KMS-11 (cell line): ENCODE measurements at regions not wholly inside any gene's neighbourhood (a gene's known extent, or its start where the extent isn't known, plus 50 kb on each side); places are given as distances from the start of the nearest gene placed in this dataset.
A peak's percentile ranks its signal among the peaks of the same experiment; 100 is the strongest.

ENCODE experiments used
- H2AFZ ChIP-seq: fragments of 200-600 bp; sonication (generic); 2 replicates; pipeline ENCODE4 v1.6.1; 2016; ENCODE audit warnings: antibody characterized with exemption, mixed run types, low read depth
- H3K27ac ChIP-seq: fragments of 200-600 bp; sonication (generic); 2 replicates; pipeline ENCODE4 v1.6.1; 2016; ENCODE audit warnings: mild to moderate bottlenecking, mixed run types
- H3K27me3 ChIP-seq: fragments of 200-600 bp; sonication (generic); 2 replicates; pipeline ENCODE4 v1.6.1; 2017; ENCODE audit warnings: mild to moderate bottlenecking, low read depth, mixed run types, moderate library complexity; ENCODE audit not compliant: insufficient read depth
- H3K36me3 ChIP-seq: fragments of 200-600 bp; sonication (generic); 2 replicates; pipeline ENCODE4 v1.6.1; 2017; ENCODE audit warnings: mild to moderate bottlenecking, mixed run types; ENCODE audit not compliant: insufficient read depth
- H3K4me1 ChIP-seq: fragments of 200-600 bp; sonication (generic); 2 replicates; pipeline ENCODE4 v1.6.1; 2016; ENCODE audit warnings: mild to moderate bottlenecking, low read depth, mixed run types; ENCODE audit not compliant: poor library complexity, severe bottlenecking
- H3K4me2 ChIP-seq: fragments of 200-600 bp; sonication (generic); 2 replicates; pipeline ENCODE4 v1.7.0; 2016; ENCODE audit warnings: mild to moderate bottlenecking, mixed run types
- H3K4me3 ChIP-seq: fragments of 200-600 bp; sonication (generic); IDR thresholded peaks from 2 replicates; pipeline ENCODE4 v1.6.1; 2017; ENCODE audit warnings: low read depth, low read length, mixed read lengths; ENCODE audit not compliant: insufficient read depth
- H3K79me2 ChIP-seq: fragments of 200-600 bp; sonication (generic); 2 replicates; pipeline ENCODE4 v1.6.1; 2016; ENCODE audit warnings: low read depth, mixed run types; ENCODE audit not compliant: insufficient read depth
- H3K9ac ChIP-seq: fragments of 200-600 bp; sonication (generic); 2 replicates; pipeline ENCODE4 v1.6.1; 2016; ENCODE audit warnings: mild to moderate bottlenecking, mixed run types
- H4K20me1 ChIP-seq: fragments of 200-600 bp; sonication (generic); 2 replicates; pipeline ENCODE4 v1.6.1; 2016; ENCODE audit warnings: mild to moderate bottlenecking, mixed run types; ENCODE audit not compliant: insufficient read depth
- TF ChIP-seq, protein P1 (sequence below): fragments of 200-600 bp; sonication (generic); conservative IDR thresholded peaks from 2 replicates; pipeline ENCODE4 v1.6.1; 2017; ENCODE audit warnings: low read depth, mild to moderate bottlenecking, antibody characterized with exemption, low read length, moderate library complexity, mixed read lengths

- H2AFZ ChIP-seq = peak overlapping the region; percentile 66
- peak overlapping the region; percentile 39; the same call in 1 of the 2 replicates for H3K9ac ChIP-seq
- TF ChIP-seq, protein P1, sequence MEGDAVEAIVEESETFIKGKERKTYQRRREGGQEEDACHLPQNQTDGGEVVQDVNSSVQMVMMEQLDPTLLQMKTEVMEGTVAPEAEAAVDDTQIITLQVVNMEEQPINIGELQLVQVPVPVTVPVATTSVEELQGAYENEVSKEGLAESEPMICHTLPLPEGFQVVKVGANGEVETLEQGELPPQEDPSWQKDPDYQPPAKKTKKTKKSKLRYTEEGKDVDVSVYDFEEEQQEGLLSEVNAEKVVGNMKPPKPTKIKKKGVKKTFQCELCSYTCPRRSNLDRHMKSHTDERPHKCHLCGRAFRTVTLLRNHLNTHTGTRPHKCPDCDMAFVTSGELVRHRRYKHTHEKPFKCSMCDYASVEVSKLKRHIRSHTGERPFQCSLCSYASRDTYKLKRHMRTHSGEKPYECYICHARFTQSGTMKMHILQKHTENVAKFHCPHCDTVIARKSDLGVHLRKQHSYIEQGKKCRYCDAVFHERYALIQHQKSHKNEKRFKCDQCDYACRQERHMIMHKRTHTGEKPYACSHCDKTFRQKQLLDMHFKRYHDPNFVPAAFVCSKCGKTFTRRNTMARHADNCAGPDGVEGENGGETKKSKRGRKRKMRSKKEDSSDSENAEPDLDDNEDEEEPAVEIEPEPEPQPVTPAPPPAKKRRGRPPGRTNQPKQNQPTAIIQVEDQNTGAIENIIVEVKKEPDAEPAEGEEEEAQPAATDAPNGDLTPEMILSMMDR = no peak
- no peaks in the 10 kb centered on the region for H3K79me2 ChIP-seq
- peak overlapping the region; percentile 70 for H3K27ac ChIP-seq
- no peaks in the 10 kb centered on the region for H3K36me3 ChIP-seq
- no peak overlapping the region for H3K4me3 ChIP-seq
- H3K4me1 ChIP-seq = peaks cover 28% of the 10 kb centered on the region
- H4K20me1 ChIP-seq = no peaks in the 10 kb centered on the region
- H3K4me2 ChIP-seq = peak overlapping the region; percentile 63
- H3K27me3 ChIP-seq = no peaks in the 10 kb centered on the region
These were observed 351.1 kb downstream of the BUD13 start for GRCh38 chr11:116421529-116422185.

DNA sequence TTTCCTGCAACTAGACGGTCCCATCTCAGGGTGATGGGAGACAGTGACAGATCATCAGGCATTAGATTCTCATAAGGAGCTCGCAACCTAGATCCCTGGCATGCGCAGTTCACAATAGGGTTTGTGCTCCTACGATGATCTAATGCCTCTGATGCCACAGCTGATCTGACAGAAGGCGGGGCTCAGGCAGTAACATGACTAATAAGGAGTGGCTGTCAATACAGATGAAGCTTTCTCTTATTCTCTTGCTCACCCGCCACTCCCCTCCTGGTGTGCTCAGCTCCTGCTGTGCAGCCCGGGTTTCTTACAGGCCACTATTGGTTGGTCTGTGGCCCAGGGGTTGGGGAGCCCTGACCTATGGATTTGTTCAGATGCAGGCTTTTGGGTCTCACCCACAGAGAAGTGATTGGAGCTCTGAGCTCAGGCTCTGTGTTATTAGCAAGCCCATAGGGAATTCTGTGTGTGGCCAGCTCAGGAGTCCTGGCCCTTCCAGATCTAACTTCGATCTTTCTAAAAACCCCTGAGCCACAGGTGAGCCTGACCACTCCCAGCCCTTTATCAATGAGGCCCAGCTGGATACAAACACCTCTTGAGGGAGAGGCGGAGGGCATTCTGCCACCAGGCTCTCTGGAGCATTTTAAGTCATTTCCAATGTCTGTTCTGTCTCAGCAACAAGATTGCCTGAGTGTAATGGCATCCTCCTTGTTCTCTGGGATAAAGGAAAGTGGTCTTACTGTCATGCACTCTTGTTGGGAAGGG is 351.8 kb downstream of the BUD13 start:
- Histone ChIP-seq H3K27me3 (no peaks in the 10 kb centered on the region), H3K9ac (peak overlapping the region; percentile 39; the same call in 1 of the 2 replicates), H3K79me2 (no peaks in the 10 kb centered on the region), H3K27ac (peak overlapping the region; percentile 70), H2AFZ (peak overlapping the region; percentile 66), H3K4me1 (peaks cover 28% of the 10 kb centered on the region), H3K36me3 (no peaks in the 10 kb centered on the region), H3K4me2 (peak overlapping the region; percentile 63), H4K20me1 (no peaks in the 10 kb centered on the region), H3K4me3 (no peak overlapping the region)
- TF ChIP-seq, protein P1 = no peak

DNA sequence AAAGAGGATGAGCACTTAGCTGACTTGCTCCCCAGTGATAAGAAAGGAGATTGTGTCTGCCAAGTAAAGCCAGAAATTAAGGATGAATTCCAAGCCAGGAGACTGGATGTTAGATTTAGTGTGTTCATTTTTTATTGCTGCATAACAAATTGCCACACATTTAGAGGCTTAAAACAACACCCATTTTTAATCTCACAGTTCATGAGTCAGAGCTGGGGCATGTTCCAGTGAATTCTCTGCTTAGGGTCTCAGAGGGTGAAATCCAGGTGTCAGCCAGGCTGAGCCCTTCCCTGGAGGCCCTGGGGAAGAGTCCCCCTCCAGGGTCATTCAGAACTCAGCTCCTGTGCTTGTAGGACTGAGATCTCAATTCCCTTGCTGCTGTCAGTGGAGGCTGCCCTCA is 352.8 kb downstream of the BUD13 start:
- Histone ChIP-seq H3K36me3 (no peaks in the 10 kb centered on the region), H3K4me3 (no peak overlapping the region), H4K20me1 (no peaks in the 10 kb centered on the region), H3K79me2 (no peaks in the 10 kb centered on the region), H3K9ac (no peak overlapping the region), H3K4me2 (no peak overlapping the region), H3K27ac (no peak overlapping the region), H3K4me1 (peaks cover 28% of the 10 kb centered on the region), H2AFZ (no peak overlapping the region), H3K27me3 (no peaks in the 10 kb centered on the region)
- TF ChIP-seq, protein P1 = no peak

GRCh38 chr11:116418388-116419041 is 354.3 kb downstream of the BUD13 start:
- H3K9ac ChIP-seq = no peak overlapping the region
- no peaks in the 10 kb centered on the region for H3K79me2 ChIP-seq
- peaks cover 28% of the 10 kb centered on the region for H3K4me1 ChIP-seq
- no peaks in the 10 kb centered on the region for H3K36me3 ChIP-seq
- H3K27ac ChIP-seq = no peak overlapping the region
- TF ChIP-seq, protein P1 = no peak
- H3K27me3 ChIP-seq = no peaks in the 10 kb centered on the region
- no peak overlapping the region for H3K4me2 ChIP-seq
- H4K20me1 ChIP-seq = no peaks in the 10 kb centered on the region
- H3K4me3 ChIP-seq = no peak overlapping the region
- no peak overlapping the region for H2AFZ ChIP-seq
